HFFc6 (cell line): ENCODE measurements at regions not wholly inside any gene's neighbourhood (a gene's known extent, or its start where the extent isn't known, plus 50 kb on each side); places are given as distances from the start of the nearest gene placed in this dataset.

ENCODE experiments used
- DNase-seq: peaks from one replicate; pipeline ENCODE4 v3.0.0-alpha.2; 2018
- H3K27ac Mint-ChIP-seq: 2 replicates; pipeline ENCODE4 v1.8.0; 2020; ENCODE audit warnings: mild to moderate bottlenecking, mixed read lengths
- H3K27me3 Mint-ChIP-seq: 2 replicates; pipeline ENCODE4 v1.8.0; 2021; ENCODE audit warnings: mild to moderate bottlenecking, moderate library complexity, mixed read lengths; ENCODE audit not compliant: insufficient read depth
- H3K36me3 Mint-ChIP-seq: 2 replicates; pipeline ENCODE4 v1.8.0; 2021; ENCODE audit warnings: low read depth, mixed read lengths
- H3K4me1 Mint-ChIP-seq: 2 replicates; pipeline ENCODE4 v1.8.0; 2020; ENCODE audit warnings: low read depth, mixed read lengths
- H3K4me3 Mint-ChIP-seq: 2 replicates; pipeline ENCODE4 v1.8.0; 2020; ENCODE audit warnings: mild to moderate bottlenecking, moderate library complexity, mixed read lengths
- H3K9me3 Mint-ChIP-seq: 2 replicates; pipeline ENCODE4 v1.8.0; 2020; ENCODE audit warnings: mild to moderate bottlenecking, mixed read lengths
- TF ChIP-seq, protein P1 (sequence below): fragments of 200-600 bp; sonication (generic); IDR thresholded peaks from 2 replicates; pipeline ENCODE4 v1.5.0; 2021; ENCODE audit warnings: antibody characterized with exemption, mild to moderate bottlenecking

DNA sequence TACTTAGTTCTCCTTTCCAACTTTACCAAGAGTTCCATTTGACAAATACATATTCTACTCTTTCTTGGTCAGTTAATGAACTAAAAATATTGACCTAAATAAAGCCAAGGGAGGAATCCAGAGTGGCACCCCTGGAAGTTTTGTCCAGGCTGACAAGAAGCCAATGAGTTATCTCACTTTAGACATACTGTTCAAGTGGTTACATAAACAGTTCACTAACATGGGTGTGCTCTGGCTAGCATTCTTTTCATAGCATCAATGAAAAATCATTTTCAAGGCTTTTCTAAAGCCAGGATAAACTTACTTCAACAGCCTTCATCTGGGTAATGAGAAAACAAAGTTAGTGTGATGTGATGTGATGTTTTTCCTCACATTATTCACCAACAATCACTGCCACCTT is 649.4 kb downstream of the TDRD15 start:
- no peaks in the 10 kb centered on the region for H3K36me3 Mint-ChIP-seq
- H3K27ac Mint-ChIP-seq, result no peak overlapping the region
- DNase-seq, result no peak
- no peak overlapping the region for H3K4me3 Mint-ChIP-seq
- H3K4me1 Mint-ChIP-seq, result no peaks in the 10 kb centered on the region; the same call in 1 of the 2 replicates
- H3K27me3 Mint-ChIP-seq, result no peaks in the 10 kb centered on the region
- TF ChIP-seq, protein P1, sequence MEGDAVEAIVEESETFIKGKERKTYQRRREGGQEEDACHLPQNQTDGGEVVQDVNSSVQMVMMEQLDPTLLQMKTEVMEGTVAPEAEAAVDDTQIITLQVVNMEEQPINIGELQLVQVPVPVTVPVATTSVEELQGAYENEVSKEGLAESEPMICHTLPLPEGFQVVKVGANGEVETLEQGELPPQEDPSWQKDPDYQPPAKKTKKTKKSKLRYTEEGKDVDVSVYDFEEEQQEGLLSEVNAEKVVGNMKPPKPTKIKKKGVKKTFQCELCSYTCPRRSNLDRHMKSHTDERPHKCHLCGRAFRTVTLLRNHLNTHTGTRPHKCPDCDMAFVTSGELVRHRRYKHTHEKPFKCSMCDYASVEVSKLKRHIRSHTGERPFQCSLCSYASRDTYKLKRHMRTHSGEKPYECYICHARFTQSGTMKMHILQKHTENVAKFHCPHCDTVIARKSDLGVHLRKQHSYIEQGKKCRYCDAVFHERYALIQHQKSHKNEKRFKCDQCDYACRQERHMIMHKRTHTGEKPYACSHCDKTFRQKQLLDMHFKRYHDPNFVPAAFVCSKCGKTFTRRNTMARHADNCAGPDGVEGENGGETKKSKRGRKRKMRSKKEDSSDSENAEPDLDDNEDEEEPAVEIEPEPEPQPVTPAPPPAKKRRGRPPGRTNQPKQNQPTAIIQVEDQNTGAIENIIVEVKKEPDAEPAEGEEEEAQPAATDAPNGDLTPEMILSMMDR, result no peak
- H3K9me3 Mint-ChIP-seq, result peaks cover 17% of the 10 kb centered on the region; the same call in 1 of the 2 replicates

DNA sequence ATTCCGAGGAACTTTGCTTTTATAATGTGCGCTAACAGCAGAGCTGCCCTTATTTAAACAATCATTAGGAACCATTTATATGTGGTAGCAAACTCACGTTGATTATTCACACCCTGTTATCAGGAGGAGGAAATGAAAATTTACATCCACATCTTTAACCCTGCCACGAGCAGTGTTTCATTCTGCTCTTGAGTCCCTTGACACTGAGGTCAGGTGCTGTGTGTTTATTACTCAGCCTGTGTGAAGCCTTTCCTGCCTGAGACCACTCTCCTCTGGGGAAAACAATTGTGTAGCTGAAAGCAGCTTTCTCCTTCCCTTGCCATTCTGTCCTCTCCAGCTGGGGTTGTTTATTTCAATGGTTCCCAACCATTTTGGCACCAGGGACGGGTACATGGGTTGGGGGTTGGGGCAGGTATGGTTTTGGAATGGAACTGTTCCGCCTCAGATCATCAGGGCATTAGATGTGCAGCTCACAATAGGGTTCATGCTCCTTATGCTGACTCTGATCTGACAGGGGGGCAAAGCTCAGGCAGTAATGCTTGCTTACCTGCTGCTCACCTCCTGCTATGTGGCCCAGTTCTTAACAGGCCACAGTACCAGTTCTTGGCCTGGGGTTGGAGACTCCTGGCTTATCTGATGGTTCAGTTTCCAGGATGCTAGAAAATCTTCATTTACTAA is 651.1 kb downstream of the TDRD15 start:
- DNase-seq, result no peak
- TF ChIP-seq, protein P1, result no peak
- Mint-ChIP-seq H3K27ac (no peak overlapping the region), H3K4me3 (no peak overlapping the region), H3K4me1 (no peaks in the 10 kb centered on the region; the same call in 1 of the 2 replicates), H3K36me3 (no peaks in the 10 kb centered on the region), H3K9me3 (peaks cover 19% of the 10 kb centered on the region), H3K27me3 (no peaks in the 10 kb centered on the region)

- DNase-seq, result no peak
- no peaks in the 10 kb centered on the region for H3K27me3 Mint-ChIP-seq
- TF ChIP-seq, protein P1, result no peak
- H3K4me3 Mint-ChIP-seq, result no peak overlapping the region
- H3K36me3 Mint-ChIP-seq, result no peaks in the 10 kb centered on the region
- H3K27ac Mint-ChIP-seq, result no peak overlapping the region
- peaks cover 33% of the 10 kb centered on the region for H3K9me3 Mint-ChIP-seq
- H3K4me1 Mint-ChIP-seq, result no peaks in the 10 kb centered on the region
These were observed 656.0 kb downstream of the TDRD15 start for GRCh38 chr2:21779786-21780185.

DNA sequence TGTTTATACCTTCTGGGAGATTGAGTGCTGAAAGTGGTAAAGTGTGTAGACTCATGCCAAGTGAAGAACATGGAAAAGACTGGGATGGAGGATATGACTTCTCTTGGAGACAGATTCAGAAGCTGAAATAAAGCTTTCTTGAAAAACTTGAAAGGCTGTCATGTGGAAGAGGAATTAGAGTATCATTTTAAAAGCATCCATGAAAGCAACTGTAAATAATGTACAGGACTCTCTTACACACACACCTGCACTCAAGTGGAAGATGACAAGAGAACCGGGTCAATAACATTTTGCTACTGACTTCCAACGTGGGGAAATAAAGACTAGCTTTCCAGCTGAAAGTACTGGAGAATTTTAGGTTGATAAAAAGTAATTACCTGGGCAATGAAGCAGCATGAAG is 658.2 kb downstream of the TDRD15 start:
- no peak for DNase-seq
- no peak overlapping the region for H3K27ac Mint-ChIP-seq
- no peaks in the 10 kb centered on the region for H3K36me3 Mint-ChIP-seq
- H3K27me3 Mint-ChIP-seq, result no peaks in the 10 kb centered on the region
- H3K4me3 Mint-ChIP-seq, result no peak overlapping the region
- no peaks in the 10 kb centered on the region for H3K4me1 Mint-ChIP-seq
- TF ChIP-seq, protein P1, result no peak
- peaks cover 38% of the 10 kb centered on the region for H3K9me3 Mint-ChIP-seq

GRCh38 chr2:21782866-21783265 is 659.1 kb downstream of the TDRD15 start:
- no peak overlapping the region for H3K4me3 Mint-ChIP-seq
- no peaks in the 10 kb centered on the region for H3K36me3 Mint-ChIP-seq
- peaks cover 36% of the 10 kb centered on the region for H3K9me3 Mint-ChIP-seq
- H3K4me1 Mint-ChIP-seq, result no peaks in the 10 kb centered on the region
- H3K27me3 Mint-ChIP-seq, result no peaks in the 10 kb centered on the region
- no peak for DNase-seq
- TF ChIP-seq, protein P1, result no peak
- no peak overlapping the region for H3K27ac Mint-ChIP-seq
